H9 (cell line): ENCODE measurements at regions not wholly inside any gene's neighbourhood (a gene's known extent, or its start where the extent isn't known, plus 50 kb on each side); places are given as distances from the start of the nearest gene placed in this dataset.

Source experiments
- DNase-seq: peaks from one replicate; pipeline ENCODE4 v3.0.0-alpha.2; 2017
- H2AFZ ChIP-seq: one replicate; pipeline ENCODE4 v1.6.1; 2013; ENCODE audit warnings: mild to moderate bottlenecking, low read length, control low read depth, moderate library complexity
- H2AK5ac ChIP-seq: 2 replicates; pipeline ENCODE4 v1.6.1; 2013; ENCODE audit warnings: low read length, control low read depth, mixed read lengths; ENCODE audit not compliant: insufficient read length
- H2BK120ac ChIP-seq: one replicate; pipeline ENCODE4 v1.6.1; 2013; ENCODE audit warnings: low read depth, mild to moderate bottlenecking, low read length, control low read depth, inconsistent platforms; ENCODE audit not compliant: poor library complexity, severe bottlenecking
- H2BK12ac ChIP-seq: 2 replicates; pipeline ENCODE4 v1.6.1; 2013; ENCODE audit warnings: low read length, control low read depth, mixed read lengths, low read depth; ENCODE audit not compliant: insufficient read length
- H2BK15ac ChIP-seq: 2 replicates; pipeline ENCODE4 v1.6.1; 2013; ENCODE audit warnings: low read depth, low read length, control low read depth
- H2BK20ac ChIP-seq: one replicate; pipeline ENCODE4 v1.6.1; 2013; ENCODE audit warnings: low read depth, mild to moderate bottlenecking, low read length, control low read depth, inconsistent platforms; ENCODE audit not compliant: poor library complexity, severe bottlenecking
- H2BK5ac ChIP-seq: 2 replicates; pipeline ENCODE4 v1.6.1; 2013; ENCODE audit warnings: low read length, control low read depth, mixed read lengths; ENCODE audit not compliant: insufficient read length
- H3K14ac ChIP-seq: 2 replicates; pipeline ENCODE4 v1.6.1; 2013; ENCODE audit warnings: low read length, control low read depth; ENCODE audit not compliant: insufficient read depth
- H3K18ac ChIP-seq: 2 replicates; pipeline ENCODE4 v1.6.1; 2013; ENCODE audit warnings: low read depth, mild to moderate bottlenecking, mixed read lengths, low read length, control low read depth; ENCODE audit not compliant: insufficient read length
- H3K23ac ChIP-seq: 2 replicates; pipeline ENCODE4 v1.6.1; 2013; ENCODE audit warnings: low read length, control low read depth, mixed read lengths, low read depth; ENCODE audit not compliant: insufficient read length
- H3K23me2 ChIP-seq: 2 replicates; pipeline ENCODE4 v1.6.1; 2013; ENCODE audit warnings: low read depth, mild to moderate bottlenecking, mixed read lengths, low read length, control low read depth; ENCODE audit not compliant: insufficient read length, poor library complexity, severe bottlenecking
- H3K27ac ChIP-seq: 2 replicates; pipeline ENCODE4 v1.5.1; 2013; ENCODE audit warnings: low read length, control low read depth, mixed read lengths, low read depth; ENCODE audit not compliant: insufficient read length
- H3K27me3 ChIP-seq: 2 replicates; pipeline ENCODE4 v1.6.1; 2013; ENCODE audit warnings: low read length, control low read depth, inconsistent platforms; ENCODE audit not compliant: insufficient read depth
- H3K4ac ChIP-seq: 2 replicates; pipeline ENCODE4 v1.6.1; 2013; ENCODE audit warnings: low read depth, mild to moderate bottlenecking, control low read depth, inconsistent platforms, low read length, moderate library complexity
- H3K4me1 ChIP-seq: 2 replicates; pipeline ENCODE4 v1.6.1; 2013; ENCODE audit warnings: low read length, control low read depth, inconsistent platforms; ENCODE audit not compliant: insufficient read depth
- H3K4me2 ChIP-seq: 2 replicates; pipeline ENCODE4 v1.6.1; 2013; ENCODE audit warnings: low read length, control low read depth, mixed read lengths; ENCODE audit not compliant: insufficient read length, insufficient read depth
- H3K56ac ChIP-seq: 2 replicates; pipeline ENCODE4 v1.6.1; 2013; ENCODE audit warnings: low read depth, mild to moderate bottlenecking, mixed read lengths, low read length, control low read depth; ENCODE audit not compliant: insufficient read length
- H3K79me1 ChIP-seq: 2 replicates; pipeline ENCODE4 v1.6.1; 2013; ENCODE audit warnings: low read depth, mild to moderate bottlenecking, moderate library complexity, low read length, control low read depth, inconsistent platforms; ENCODE audit not compliant: insufficient read depth, poor library complexity, severe bottlenecking
- H3K79me2 ChIP-seq: 2 replicates; pipeline ENCODE4 v1.6.1; 2013; ENCODE audit warnings: low read length, control low read depth, inconsistent platforms; ENCODE audit not compliant: insufficient read depth
- H3K9ac ChIP-seq: 2 replicates; pipeline ENCODE4 v1.6.1; 2013; ENCODE audit warnings: low read length, control low read depth, mixed read lengths; ENCODE audit not compliant: insufficient read length; ENCODE audit errors: extremely low read depth
- H3K9me3 ChIP-seq: one replicate; pipeline ENCODE4 v1.6.1; 2013; ENCODE audit warnings: low read depth, low read length, inconsistent platforms; ENCODE audit not compliant: control insufficient read depth
- H3T11ph ChIP-seq: one replicate; pipeline ENCODE4 v1.6.1; 2013; ENCODE audit warnings: mild to moderate bottlenecking, low read length, control low read depth, inconsistent platforms
- H4K20me1 ChIP-seq: one replicate; pipeline ENCODE4 v1.6.1; 2013; ENCODE audit not compliant: control insufficient read depth, insufficient read length, insufficient read depth
- H4K5ac ChIP-seq: 2 replicates; pipeline ENCODE4 v1.6.1; 2013; ENCODE audit warnings: low read depth, mild to moderate bottlenecking, mixed read lengths, low read length, control low read depth; ENCODE audit not compliant: insufficient read length
- H4K8ac ChIP-seq: replicated peaks from 2 replicates; pipeline ENCODE4 v1.6.1; 2013; ENCODE audit warnings: low read length, control low read depth, mixed read lengths, low read depth; ENCODE audit not compliant: insufficient read length
- H4K91ac ChIP-seq: 2 replicates; pipeline ENCODE4 v1.6.1; 2013; ENCODE audit warnings: low read depth, mild to moderate bottlenecking, moderate library complexity, mixed read lengths, low read length, control low read depth; ENCODE audit not compliant: insufficient read length
- H3K27ac Mint-ChIP-seq, 3 experiments: 2 replicates in 2 of 3; 3 replicates in 1 of 3; pipeline ENCODE4 v1.8.0; 2020 to 2021; ENCODE audit warnings: mixed read lengths in 3 of 3, mild to moderate bottlenecking in 1 of 3, moderate library complexity in 1 of 3
- H3K27me3 Mint-ChIP-seq: 2 replicates; pipeline ENCODE4 v1.8.0; 2021; ENCODE audit warnings: low read depth, mild to moderate bottlenecking, moderate library complexity, mixed read lengths
- H3K36me3 Mint-ChIP-seq, 3 experiments: 2 replicates in 2 of 3; 3 replicates in 1 of 3; pipeline ENCODE4 v1.8.0; 2020 to 2021; ENCODE audit warnings: low read depth in 3 of 3, mixed read lengths in 3 of 3; ENCODE audit not compliant: insufficient read depth in 1 of 3
- H3K4me1 Mint-ChIP-seq, 2 experiments: 2 replicates each; pipeline ENCODE4 v1.8.0; 2020; ENCODE audit warnings: mixed read lengths in 2 of 2
- H3K4me3 Mint-ChIP-seq, 2 experiments: 2 replicates in 1 of 2; 3 replicates in 1 of 2; pipeline ENCODE4 v1.8.0; 2020 to 2021; ENCODE audit warnings: mild to moderate bottlenecking in 2 of 2, mixed read lengths in 2 of 2, moderate library complexity in 1 of 2
- H3K9me3 Mint-ChIP-seq, 2 experiments: 2 replicates in 1 of 2; 3 replicates in 1 of 2; pipeline ENCODE4 v1.8.0; 2020; ENCODE audit warnings: mild to moderate bottlenecking in 2 of 2, mixed read lengths in 2 of 2, moderate library complexity in 1 of 2
- WGBS: extraction: QIAGEN DNeasy Blood & Tissue Kit; methylation state at CpG from one replicate; pipeline ENCODE4 v1.1.7; 2013; ENCODE audit warnings: missing lambda C conversion rate, low lambda C conversion rate, mixed read lengths; ENCODE audit not compliant: insufficient read length; ENCODE audit errors: extremely low coverage; 5-methylcytosine and 5-hydroxymethylcytosine counted together
- TF ChIP-seq, protein P1 (sequence below): fragments of 200-600 bp; sonication (generic); conservative IDR thresholded peaks from 3 replicates; pipeline ENCODE4 v1.8.0; 2021; ENCODE audit warnings: antibody characterized with exemption, mild to moderate bottlenecking

DNA sequence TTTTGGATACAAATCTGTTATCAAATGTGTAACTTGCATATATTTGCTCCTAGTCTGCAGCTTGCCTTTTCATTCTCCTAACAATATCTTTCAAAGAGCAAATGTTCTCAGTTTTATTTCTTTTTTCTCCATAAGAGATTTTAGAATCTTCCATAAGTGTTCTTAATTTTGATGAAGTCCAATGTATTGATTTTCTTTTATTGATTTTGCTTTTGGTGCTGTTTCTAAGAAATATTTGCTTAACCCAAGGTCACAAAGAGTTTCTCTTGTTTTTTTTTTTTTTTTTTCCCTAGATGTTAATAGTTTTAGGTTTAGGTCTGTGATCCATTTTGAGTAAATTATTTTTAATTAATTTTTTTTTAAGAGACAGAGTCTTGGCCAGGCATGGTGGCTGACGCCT, 75.8 kb upstream of the SPRED2 start:
- no peaks in the 10 kb centered on the region for H3K79me2 ChIP-seq
- peaks cover 12 to 16% of the 10 kb centered on the region in 2 experiments for H3K4me1 Mint-ChIP-seq
- H3K4me2 ChIP-seq, result no peak overlapping the region
- no peak overlapping the region for H2BK20ac ChIP-seq
- no peak overlapping the region for H3K56ac ChIP-seq
- H2BK12ac ChIP-seq, result no peak overlapping the region
- H3K36me3 Mint-ChIP-seq, result no peaks in the 10 kb centered on the region; a peak in 1 of 7 replicates
- H4K5ac ChIP-seq, result no peak overlapping the region
- no peaks in the 10 kb centered on the region for H3K79me1 ChIP-seq
- no peaks in the 10 kb centered on the region for H3K27me3 ChIP-seq
- WGBS, result no CpG with 5 or more reads among the region's 1 CpG
- no peak overlapping the region for H3K27ac Mint-ChIP-seq
- H3K4ac ChIP-seq, result no peak overlapping the region
- no peak overlapping the region for H2BK120ac ChIP-seq
- H3K27ac ChIP-seq, result no peak overlapping the region
- H4K20me1 ChIP-seq, result no peaks in the 10 kb centered on the region
- no peak overlapping the region for H4K91ac ChIP-seq
- TF ChIP-seq, protein P1, sequence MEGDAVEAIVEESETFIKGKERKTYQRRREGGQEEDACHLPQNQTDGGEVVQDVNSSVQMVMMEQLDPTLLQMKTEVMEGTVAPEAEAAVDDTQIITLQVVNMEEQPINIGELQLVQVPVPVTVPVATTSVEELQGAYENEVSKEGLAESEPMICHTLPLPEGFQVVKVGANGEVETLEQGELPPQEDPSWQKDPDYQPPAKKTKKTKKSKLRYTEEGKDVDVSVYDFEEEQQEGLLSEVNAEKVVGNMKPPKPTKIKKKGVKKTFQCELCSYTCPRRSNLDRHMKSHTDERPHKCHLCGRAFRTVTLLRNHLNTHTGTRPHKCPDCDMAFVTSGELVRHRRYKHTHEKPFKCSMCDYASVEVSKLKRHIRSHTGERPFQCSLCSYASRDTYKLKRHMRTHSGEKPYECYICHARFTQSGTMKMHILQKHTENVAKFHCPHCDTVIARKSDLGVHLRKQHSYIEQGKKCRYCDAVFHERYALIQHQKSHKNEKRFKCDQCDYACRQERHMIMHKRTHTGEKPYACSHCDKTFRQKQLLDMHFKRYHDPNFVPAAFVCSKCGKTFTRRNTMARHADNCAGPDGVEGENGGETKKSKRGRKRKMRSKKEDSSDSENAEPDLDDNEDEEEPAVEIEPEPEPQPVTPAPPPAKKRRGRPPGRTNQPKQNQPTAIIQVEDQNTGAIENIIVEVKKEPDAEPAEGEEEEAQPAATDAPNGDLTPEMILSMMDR, result no peak
- H3K23me2 ChIP-seq, result no peaks in the 10 kb centered on the region
- H3K4me1 ChIP-seq, result peaks cover 5% of the 10 kb centered on the region; the same call in 1 of the 2 replicates
- no peak overlapping the region for H3K23ac ChIP-seq
- H2BK5ac ChIP-seq, result no peak overlapping the region
- H2AFZ ChIP-seq, result no peak overlapping the region
- H2BK15ac ChIP-seq, result no peak overlapping the region
- no peak overlapping the region for H4K8ac ChIP-seq
- no peaks in the 10 kb centered on the region; a peak in 1 of 5 replicates for H3K9me3 Mint-ChIP-seq
- no peak overlapping the region for H3T11ph ChIP-seq
- no peak overlapping the region for H3K9ac ChIP-seq
- no peak for DNase-seq
- H2AK5ac ChIP-seq, result no peak overlapping the region
- peaks cover 9% of the 10 kb centered on the region; the same call in 1 of the 2 replicates for H3K27me3 Mint-ChIP-seq
- H3K14ac ChIP-seq, result no peak overlapping the region
- H3K18ac ChIP-seq, result no peak overlapping the region
- no peak overlapping the region for H3K4me3 Mint-ChIP-seq
- H3K9me3 ChIP-seq, result no peaks in the 10 kb centered on the region
